ENCODE measurements at regions not wholly inside any gene's neighbourhood (a gene's known extent, or its start where the extent isn't known, plus 50 kb on each side); places are given as distances from the start of the nearest gene placed in this dataset.

GRCh38 chr5:57113481-57113880 is 60.4 kb upstream of the GPBP1 start:
- Histone ChIP-seq H3K4me1 (peaks cover 0 to 10% (median 0%) of the 10 kb centered on the region in 3 donors), H3K27ac (no peak overlapping the region), H3K27me3 (peaks cover 0 to 13% (median 0%) of the 10 kb centered on the region in 4 donors), H3K4me3 (no peak overlapping the region), H3K36me3 (no peaks in the 10 kb centered on the region), H3K9me3 (no peaks in the 10 kb centered on the region)
- no peak for TF ChIP-seq CTCF (IDR thresholded peaks at IDR 0.05)
- TF ChIP-seq POLR2A (IDR thresholded peaks at IDR 0.05): no peak
- intact Hi-C loops (cut with DNase I): no loop called here
- no peak for DNase-seq

- no peak overlapping the region for H3K27ac ChIP-seq
- peaks cover 0 to 10% (median 0%) of the 10 kb centered on the region in 3 donors for H3K4me1 ChIP-seq
- H3K36me3 ChIP-seq: no peaks in the 10 kb centered on the region
- peaks cover 0 to under 1% (median 0%) of the 10 kb centered on the region in 3 donors for H3K9me3 ChIP-seq
- TF ChIP-seq POLR2A (IDR thresholded peaks at IDR 0.05): no peak
- TF ChIP-seq CTCF (IDR thresholded peaks at IDR 0.05): no peak
- peaks cover 0 to 22% (median 0%) of the 10 kb centered on the region in 4 donors for H3K27me3 ChIP-seq
- DNase-seq: no peak
- WGBS, 2 donors: 17 to 38% methylated on average over 1 of the region's 1 CpG
- intact Hi-C loops (cut with DNase I): no loop called here
- H3K4me3 ChIP-seq: no peak overlapping the region
These were observed 56.3 kb upstream of the GPBP1 start for GRCh38 chr5:57117596-57117995.

- DNase-seq: no peak
- no peaks in the 10 kb centered on the region for H3K36me3 ChIP-seq
- H3K4me3 ChIP-seq: no peak overlapping the region
- peaks cover 0 to 22% (median 0%) of the 10 kb centered on the region in 4 donors for H3K27me3 ChIP-seq
- H3K27ac ChIP-seq: no peak overlapping the region
- TF ChIP-seq POLR2A (IDR thresholded peaks at IDR 0.05): no peak
- TF ChIP-seq CTCF (IDR thresholded peaks at IDR 0.05): no peak
- intact Hi-C loops (cut with DNase I): no loop called here
- peaks cover 0 to 1% (median 0%) of the 10 kb centered on the region in 3 donors for H3K4me1 ChIP-seq
- H3K9me3 ChIP-seq: peaks cover 0 to 7% (median 0%) of the 10 kb centered on the region in 3 donors
- WGBS, 2 donors: 76 to 85% methylated on average over 3 of the region's 3 CpGs
These were observed 54.8 kb upstream of the GPBP1 start for GRCh38 chr5:57119031-57119430.

GRCh38 chr5:57124014-57124413 is 49.8 kb upstream of the GPBP1 start:
- no peak overlapping the region for H3K27ac ChIP-seq
- H3K9me3 ChIP-seq: peaks cover 0 to 7% (median 0%) of the 10 kb centered on the region in 3 donors
- intact Hi-C loops (cut with DNase I): no loop called here
- TF ChIP-seq POLR2A (IDR thresholded peaks at IDR 0.05): no peak
- no peak for TF ChIP-seq CTCF (IDR thresholded peaks at IDR 0.05)
- 85 to 94% methylated on average over 3 to 5 of the region's 5 CpGs for WGBS, 2 donors
- H3K27me3 ChIP-seq: peaks cover 0 to 9% (median 0%) of the 10 kb centered on the region in 4 donors
- H3K4me1 ChIP-seq: no peaks in the 10 kb centered on the region
- H3K4me3 ChIP-seq: no peak overlapping the region
- no peak for DNase-seq
- H3K36me3 ChIP-seq: no peaks in the 10 kb centered on the region

Small RNA genes in the stretch of these regions (small RNA-seq; reads per million reads assigned to genes)
- 0 reads per million in 4 donors for gene AC034244.1

All from esophagus squamous epithelium (tissue), 5 donors.